ENCODE measurements at regions not wholly inside any gene's neighbourhood (a gene's known extent, or its start where the extent isn't known, plus 50 kb on each side); places are given as distances from the start of the nearest gene placed in this dataset.

DNA sequence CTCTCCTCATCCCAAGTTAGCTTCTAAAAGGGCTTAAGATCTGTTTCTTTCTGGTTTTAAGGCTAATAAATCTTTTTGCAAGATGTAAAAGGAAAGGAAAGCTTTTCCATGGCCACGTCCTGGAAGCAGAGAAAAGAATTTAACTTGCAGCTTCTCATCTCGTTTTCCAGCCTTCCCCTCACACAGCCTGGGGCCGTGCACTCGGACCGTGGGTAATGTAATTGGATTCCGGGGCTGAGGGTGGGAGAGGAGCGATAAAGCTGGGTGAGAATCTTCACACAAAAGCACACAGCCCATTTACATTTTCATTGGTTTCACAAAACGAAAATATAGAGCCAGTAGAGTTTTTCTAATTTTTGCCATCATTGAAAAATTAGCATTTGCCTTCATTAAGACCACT, 91.2 kb downstream of the IRX2 start:
- intact Hi-C loops (cut with DNase I), result no loop called here
- DNase-seq (ENCODE audit: low spot score) (no peak), ATAC-seq (no peak)

DNA sequence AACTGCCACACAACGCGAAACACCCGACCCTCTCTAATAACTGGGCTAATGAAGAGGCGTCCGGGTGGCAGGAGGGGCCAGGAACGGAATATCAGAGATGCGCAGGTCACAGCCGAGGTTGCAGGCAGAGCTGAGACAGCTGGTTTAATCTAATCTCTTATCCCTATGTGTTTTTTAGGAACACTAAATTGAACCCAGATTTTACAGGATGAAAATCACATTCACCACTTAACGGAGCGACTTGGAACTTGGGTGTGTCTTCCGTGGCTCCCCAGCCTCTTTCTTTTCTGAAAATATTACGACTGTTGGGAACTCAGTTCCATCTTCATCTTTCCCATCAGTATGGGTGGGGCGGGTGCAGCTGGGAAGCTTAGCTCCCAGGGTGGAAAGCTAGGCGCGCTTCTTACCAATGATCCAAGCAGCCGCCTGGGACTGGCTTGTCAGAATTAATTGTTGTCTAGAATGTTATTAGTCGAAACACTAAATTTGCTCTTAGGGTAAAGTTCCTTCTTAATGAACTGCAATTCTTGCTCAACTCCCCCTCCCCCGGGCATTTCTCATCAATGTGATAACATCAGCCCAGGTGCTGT, 92.5 kb downstream of the IRX2 start:
- DNase-seq (ENCODE audit: low spot score), result no peak
- ATAC-seq, result no peak
- intact Hi-C loops (cut with DNase I), result no loop called here

DNA sequence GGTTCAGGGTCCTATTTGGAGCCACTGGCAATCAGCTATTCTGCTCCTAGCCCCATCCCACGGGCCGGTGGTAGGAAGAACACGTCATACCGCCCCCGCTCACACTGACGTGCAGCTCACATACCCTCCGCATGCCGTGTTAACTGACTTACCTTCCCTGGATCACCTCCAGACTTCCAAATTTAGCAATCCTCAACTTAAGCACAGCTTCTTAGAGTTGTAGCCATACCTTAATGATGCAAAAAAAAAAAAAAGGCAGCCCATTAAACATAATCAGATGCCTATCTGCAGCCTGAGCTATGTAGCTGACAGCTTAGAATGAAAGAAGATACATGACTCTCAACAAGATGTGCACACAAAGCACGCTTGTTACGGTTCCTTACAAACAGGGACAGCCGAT, 93.0 kb downstream of the IRX2 start:
- ATAC-seq, result no peak
- intact Hi-C loops (cut with DNase I), result no loop called here
- DNase-seq (ENCODE audit: low spot score), result no peak

DNA sequence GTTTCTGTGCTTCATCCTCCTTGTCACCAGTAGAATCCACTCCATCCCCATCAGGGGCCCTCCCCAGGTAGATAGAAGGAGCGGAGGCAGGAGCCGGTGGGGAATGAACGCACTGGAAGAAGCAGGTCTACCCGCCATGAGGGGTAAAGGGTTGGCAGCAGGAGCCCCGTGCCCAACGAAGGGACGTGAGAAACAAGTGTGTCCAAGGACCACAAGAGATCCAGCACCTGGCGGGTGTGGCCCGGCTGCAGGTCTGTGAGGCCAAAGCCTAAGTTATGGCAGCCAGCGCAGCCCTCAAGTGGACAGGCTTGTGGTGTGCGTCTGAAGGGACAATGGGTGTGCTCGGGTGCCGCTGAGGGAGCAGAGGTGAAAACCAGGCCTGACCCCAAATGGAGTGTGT, 94.3 kb downstream of the IRX2 start:
- intact Hi-C loops (cut with DNase I), result no loop called here
- DNase-seq (ENCODE audit: low spot score) (no peak), ATAC-seq (no peak)

DNA sequence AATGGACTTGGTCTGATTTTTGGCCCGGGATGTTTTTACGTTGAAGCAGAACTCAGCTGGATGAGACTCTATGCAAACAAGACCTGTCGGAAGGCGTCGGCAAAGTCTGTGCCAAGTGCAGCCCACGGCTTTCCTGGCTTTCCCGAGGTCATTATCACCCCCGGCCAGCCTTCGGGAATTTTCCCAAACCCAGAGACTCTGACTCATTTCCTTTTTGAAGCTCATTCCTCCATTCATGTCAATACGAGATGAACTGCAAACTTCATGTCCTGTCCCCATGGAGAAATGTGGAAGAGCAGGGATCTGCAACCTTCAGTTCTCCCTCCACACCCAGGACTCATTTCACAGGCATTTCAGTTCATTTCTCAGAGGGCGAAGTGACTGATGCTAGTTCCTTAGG, 95.3 kb downstream of the IRX2 start:
- intact Hi-C loops (cut with DNase I), result no loop called here
- no peak for ATAC-seq

DNA sequence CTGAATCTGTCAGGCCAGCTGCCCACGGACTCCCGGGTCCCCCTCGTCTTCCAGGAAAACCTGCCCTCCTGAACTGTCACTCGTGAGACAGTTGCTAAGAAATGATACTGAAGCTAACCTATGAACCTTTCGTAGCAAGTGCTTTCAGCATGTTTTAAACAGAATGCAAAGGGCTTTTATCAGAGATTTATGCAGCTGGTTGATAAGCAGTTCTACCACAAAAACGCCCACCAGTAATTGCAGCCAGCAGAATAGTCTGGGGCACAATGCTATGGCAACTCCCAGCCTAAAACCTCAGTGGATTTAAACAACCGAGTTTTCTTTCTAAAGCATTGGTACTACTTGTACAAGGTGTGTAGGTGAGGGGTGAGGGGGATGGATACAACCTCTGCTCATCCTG, 97.5 kb downstream of the IRX2 start:
- intact Hi-C loops (cut with DNase I), result no loop called here
- ATAC-seq (no peak), DNase-seq (ENCODE audit: low spot score) (no peak)

More for the DNA sequence above, 95.3 kb downstream of the IRX2 start:
- no peak for DNase-seq (ENCODE audit: low spot score)

DNA sequence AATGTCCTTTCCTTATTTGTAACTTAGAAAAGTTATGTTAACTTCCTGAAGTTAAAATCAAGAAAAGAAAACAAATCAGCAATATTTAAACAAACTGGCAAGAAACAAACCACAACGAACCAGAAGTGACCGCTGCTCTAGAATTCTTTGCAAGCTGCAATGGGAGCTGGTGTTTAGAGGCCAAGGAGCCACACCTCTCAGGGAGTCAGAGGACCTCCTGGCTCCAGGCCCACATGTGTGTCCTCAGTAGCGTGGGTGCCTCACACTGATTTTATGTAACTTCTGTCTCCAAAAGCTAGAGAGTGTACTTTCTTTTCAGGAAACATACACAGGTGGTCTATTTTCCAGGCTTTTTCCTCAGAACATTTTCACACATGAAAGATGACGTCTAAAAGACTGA, 100.4 kb downstream of the IRX2 start:
- ATAC-seq (no peak), DNase-seq (ENCODE audit: low spot score) (no peak)
- intact Hi-C loops (cut with DNase I), result no loop called here

DNA sequence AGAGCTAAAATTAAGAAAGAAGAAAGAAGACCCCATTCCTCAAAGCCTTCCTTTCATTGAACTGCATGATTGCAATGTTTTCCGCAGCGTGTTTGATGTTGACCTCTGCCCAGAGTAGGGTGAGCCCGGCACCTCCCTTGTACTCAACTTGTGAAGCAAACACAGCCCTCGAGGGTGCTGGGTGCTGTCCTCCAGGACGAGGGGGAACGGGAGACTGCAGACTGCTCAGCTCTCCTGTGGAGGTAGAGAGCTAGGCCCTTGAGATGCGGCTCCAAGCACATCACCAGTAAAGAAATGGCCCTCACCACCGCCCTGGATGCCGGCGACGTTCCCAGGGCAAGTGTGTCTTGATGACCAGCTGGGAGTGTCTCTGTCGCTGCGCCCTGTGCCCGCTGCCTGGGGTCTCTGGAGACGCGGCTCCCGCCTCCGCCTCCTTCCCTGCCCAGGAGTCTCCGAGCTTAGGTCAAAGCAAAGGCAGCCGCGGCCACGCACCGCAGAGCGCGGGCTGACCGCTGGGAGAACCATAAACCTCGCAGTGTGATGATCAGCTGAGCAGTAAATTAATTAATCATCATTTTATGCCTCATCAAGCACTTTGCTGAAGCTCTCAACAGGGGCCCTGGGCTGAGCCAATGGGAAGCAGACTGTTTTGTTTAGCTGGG, 108.7 kb downstream of the IRX2 start:
- ATAC-seq (no peak), DNase-seq (ENCODE audit: low spot score) (no peak)
- intact Hi-C loops (cut with DNase I), result no loop called here

DNA sequence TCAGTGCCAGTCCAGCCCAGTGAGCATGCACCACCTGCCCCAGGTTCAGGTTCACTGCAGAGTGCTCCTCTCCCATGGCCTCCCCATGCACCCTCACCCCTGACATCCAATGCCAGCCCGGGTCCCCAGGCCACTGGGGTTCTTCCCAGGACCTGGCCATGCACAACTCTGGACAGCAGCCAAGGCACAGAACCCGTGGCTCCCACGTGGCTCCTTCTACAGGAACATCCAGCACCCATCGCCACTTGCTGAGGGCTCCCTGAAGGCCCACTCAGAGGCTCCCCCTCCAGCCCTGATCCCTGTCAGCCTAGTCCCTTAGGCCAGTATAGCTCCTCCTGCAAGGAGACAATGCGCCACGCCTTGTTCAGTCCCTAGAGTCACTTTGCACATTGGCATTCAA, 110.8 kb downstream of the IRX2 start:
- intact Hi-C loops (cut with DNase I), result no loop called here
- ATAC-seq (no peak), DNase-seq (ENCODE audit: low spot score) (no peak)

DNA sequence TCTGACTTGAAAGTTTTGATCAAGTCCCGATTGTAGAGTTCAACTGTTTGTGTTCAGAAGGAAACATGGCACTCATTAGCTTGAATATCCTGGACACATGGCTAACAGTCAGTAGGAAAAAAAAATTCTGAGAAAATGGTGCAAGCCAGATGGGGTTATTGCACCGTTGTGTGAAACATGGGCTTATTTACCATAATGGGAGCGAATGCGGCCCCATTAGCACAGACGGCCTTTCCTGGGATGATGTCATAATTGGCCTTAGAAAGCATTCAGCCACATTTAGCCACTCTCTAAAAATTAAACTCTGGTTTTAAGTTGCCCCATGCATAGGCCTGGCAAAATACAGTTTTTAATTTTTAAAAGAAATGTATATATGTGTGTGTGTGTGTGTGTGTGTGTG, 112.1 kb downstream of the IRX2 start:
- ATAC-seq (no peak), DNase-seq (ENCODE audit: low spot score) (no peak)
- intact Hi-C loops (cut with DNase I), result no loop called here

DNA sequence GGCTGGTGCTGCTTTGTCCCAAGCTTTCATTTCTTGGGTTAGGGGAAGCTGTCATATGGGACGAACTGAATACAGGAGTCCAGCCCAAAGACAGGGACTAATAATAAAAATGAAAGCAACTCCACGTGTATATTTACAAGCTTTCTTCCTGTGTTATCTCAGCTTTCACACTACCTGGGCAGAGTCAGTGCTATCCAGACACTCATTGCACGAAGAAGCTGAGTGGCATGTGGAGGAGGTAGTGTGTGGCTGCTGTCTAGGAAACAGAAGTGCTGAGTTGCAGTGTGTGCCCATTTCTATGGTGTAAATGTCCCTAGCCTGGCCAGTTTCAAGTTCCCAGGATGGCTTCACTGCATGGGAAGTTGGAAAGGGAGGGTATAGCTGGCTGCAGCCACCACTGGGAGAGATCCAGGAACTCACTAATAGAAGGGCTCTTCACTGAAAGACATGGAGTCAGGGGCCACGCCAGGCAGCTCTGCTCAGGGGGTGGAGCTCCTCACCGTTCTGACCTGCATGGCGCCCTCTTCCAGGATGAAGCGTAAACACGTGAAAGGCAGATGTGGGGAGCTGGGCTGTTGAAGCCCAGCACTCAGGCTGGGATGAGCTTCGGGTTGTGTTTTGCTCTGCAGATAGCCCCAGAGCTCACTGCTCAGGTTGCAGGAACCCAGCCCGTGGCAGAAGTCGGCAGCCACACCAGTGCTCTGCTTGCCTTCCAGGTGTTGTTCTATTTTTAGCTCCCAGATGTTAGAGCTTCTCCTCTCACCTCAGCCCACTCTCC, 116.9 kb downstream of the IRX2 start:
- DNase-seq (ENCODE audit: low spot score), result no peak
- intact Hi-C loops (cut with DNase I), result no loop called here
- no peak for ATAC-seq

DNA sequence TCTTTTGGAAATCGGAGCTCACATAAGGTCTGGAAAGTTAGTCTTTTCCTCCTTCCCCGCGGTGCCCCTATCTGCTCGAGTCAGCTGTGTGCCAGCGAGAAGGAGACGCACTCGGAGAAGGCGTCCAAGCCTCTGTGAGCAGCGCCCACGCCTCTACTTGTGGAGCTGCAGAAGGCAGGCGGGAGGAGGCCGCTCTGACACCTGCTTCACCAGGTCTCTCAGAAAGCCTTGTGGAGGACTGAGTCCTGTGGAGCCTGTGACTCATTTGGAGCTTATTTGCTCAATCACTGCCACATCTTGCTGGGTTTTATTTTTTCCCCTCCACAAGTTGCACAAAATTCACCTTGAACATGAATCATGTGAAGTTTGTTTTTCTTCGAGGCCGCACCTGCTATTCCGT, 117.5 kb downstream of the IRX2 start:
- intact Hi-C loops (cut with DNase I), result no loop called here
- no peak for ATAC-seq
- DNase-seq (ENCODE audit: low spot score), result no peak

DNA sequence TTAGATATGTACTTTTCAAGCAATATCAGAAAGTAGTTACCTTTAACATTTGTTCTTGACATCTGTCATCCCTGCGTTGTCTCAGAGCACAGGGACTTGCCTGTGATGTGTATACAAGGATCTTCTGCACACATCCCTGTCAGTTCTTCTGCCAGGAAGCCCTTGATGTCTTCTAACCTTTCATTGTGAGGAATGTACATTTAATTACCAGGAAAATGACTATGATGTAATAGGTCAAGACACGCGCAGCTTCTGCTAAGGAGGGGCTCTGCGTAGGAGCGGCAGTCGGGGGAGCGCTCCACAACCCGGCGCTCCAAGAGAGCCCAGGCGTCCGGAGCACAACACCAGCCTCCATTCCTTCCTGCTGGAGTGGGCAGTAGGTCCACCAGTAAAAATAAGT, 119.7 kb downstream of the IRX2 start:
- intact Hi-C loops (cut with DNase I), result no loop called here
- DNase-seq (ENCODE audit: low spot score) (no peak), ATAC-seq (no peak)

DNA sequence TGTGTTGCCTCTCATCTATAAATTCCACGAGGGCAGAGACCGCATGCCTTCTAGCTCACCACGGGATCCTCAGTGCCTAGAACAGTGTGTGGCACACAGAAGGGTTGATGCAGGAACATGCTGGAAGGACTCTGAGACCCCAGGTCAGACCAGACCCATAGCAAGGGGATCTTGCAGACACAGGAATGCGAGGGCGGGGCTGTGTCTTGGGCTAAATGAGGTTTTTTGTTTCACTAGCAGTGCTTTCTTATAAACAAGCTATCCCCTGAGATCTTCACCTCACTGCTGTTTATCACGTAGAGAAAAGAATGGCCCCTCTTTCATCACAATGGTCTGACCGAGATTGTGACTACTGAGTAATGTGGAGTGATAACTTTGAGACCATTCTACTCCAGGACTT, 122.4 kb downstream of the IRX2 start:
- no peak for ATAC-seq
- intact Hi-C loops (cut with DNase I), result no loop called here
- no peak for DNase-seq (ENCODE audit: low spot score)

DNA sequence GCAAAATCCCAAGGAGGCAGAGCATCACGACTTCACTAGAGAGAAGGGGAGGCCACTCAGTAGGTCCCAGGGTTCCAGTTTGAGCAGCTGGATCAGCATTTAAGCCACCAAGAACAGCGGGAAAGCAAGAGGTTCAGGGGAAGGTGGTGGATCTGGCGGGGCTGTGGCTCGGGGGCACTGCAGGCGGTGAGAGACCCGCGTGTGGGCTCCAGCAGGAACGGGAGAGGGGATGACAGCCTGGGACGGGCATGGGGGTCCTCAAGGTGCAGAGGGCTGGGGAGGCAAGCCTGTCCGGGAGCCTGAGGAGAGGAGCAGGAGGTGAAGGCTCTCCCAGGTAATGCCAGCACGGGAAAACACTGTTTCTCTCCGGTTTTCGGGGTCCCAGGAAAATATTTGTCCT, 123.6 kb downstream of the IRX2 start:
- ATAC-seq, result no peak

DNA sequence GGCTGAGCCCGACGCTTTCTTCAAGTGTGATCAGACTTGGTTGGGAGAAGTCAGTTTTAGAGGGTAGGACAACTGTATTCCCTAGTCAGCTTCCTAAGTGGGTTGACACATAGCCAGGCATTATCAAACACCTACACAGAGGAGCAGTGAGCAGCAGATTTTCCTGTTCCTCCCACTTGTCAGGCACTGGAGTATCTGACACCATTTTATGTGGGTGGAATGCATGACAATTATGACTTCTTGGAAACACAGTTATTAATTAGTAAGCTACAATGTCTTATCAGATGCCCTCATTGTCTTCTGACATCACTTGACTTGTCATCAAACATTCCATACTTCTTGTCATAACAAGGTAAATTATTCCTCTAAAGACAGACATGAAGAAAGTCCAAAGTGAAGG, 124.9 kb downstream of the IRX2 start:
- DNase-seq (ENCODE audit: low spot score), result no peak
- intact Hi-C loops (cut with DNase I), result no loop called here
- no peak for ATAC-seq

More for the DNA sequence above, 123.6 kb downstream of the IRX2 start:
- intact Hi-C loops (cut with DNase I), result no loop called here
- DNase-seq (ENCODE audit: low spot score), result no peak

DNA sequence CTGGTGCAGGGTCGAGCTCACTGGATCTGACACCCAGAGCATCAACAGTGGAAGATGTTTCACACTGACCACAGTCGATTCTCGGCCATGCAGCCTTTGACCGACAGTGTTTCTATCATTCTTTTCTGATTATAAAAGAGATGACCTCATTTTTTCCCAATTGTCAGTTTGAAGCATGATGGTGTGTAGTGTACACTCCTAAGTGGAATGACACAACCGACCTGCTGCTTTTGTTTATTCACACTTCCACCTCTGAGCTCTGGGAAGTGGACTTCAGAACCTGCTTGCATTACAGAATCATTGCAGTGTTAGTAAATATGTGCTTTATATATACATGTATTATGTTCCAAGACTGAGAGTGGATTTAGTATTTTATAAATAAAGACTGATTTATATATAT, 128.6 kb downstream of the IRX2 start:
- no peak for DNase-seq (ENCODE audit: low spot score)
- no peak for ATAC-seq
- intact Hi-C loops (cut with DNase I), result loop anchor here (5.0 kb wide), 1 partner anchor 754 kb away; no protein-coding TSS in a partner anchor

DNA sequence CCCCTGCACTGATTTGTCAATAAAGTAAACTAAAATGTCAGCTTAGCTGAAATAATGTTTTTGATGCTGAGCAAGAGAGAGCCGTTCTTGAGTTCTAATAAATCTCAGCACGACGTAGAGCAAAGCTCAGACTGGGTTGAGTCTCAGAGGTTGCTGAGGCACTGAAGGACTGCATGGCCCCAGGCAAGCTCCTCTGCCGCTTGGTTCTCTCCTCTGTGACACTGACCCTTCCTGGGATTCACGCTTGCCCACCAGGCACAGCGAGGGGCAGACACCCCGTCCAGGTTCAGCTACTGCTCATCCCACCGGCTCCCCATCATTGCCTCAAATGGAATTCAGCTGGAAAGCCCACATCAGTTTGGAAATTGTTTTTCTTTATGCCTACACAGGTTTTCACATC, 129.8 kb downstream of the IRX2 start:
- no peak for DNase-seq (ENCODE audit: low spot score)

DNA sequence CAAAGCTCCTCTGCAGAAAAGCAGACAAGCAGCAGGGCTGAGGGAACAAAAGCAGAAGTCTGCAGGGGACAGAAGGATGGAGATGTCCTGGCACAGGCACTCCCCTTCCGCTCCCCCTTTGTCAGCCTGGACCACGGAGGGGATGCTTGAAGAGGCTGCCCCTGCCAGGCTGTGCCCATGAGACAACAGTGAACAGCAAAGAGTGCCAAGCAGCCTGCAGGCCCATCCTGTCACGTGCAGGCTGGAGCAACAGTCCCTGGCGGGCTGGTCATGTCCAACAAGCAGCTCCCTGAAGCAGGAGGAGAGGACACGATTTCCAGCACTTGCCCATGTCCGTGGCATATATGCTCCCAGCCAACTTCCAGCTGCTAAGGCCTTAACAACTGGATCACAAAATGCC, 132.3 kb downstream of the IRX2 start:
- no peak for DNase-seq (ENCODE audit: low spot score)
- intact Hi-C loops (cut with DNase I), result no loop called here
- no peak for ATAC-seq

More for the DNA sequence above, 129.8 kb downstream of the IRX2 start:
- ATAC-seq, result no peak
- intact Hi-C loops (cut with DNase I), result loop anchor here (5.0 kb wide), 1 partner anchor 756 kb away; no protein-coding TSS in a partner anchor

DNA sequence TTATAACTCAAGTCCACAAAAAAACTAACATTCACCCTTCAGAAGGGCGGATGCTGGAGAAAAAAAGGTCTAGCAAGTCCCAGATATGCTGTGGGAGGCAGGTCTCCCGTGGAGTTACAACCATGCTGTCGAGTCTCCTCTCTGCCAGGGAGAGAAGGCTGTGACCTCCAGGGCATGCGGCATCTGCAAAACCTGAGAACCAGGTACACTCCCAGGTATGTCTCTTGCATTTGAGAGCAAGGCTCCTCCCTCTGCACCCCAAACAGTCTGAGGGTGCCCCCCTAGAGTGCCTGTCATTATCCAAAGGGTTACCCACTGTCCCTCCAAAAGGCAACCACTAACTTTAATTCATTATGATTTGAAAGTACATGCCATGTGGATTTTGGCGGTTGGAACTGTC, 134.0 kb downstream of the IRX2 start:
- intact Hi-C loops (cut with DNase I), result no loop called here
- ATAC-seq (no peak), DNase-seq (ENCODE audit: low spot score) (no peak)
